GM12891 (cell line): ENCODE measurements at regions not wholly inside any gene's neighbourhood (a gene's known extent, or its start where the extent isn't known, plus 50 kb on each side); places are given as distances from the start of the nearest gene placed in this dataset.

ENCODE experiments used
- PAX5 ChIP-seq: IDR thresholded peaks from 2 replicates; pipeline ENCODE4 v1.6.1; 2011; ENCODE audit warnings: low read length, moderate library complexity, mild to moderate bottlenecking; ENCODE audit not compliant: insufficient read depth, severe bottlenecking
- POLR2A ChIP-seq: IDR thresholded peaks from 2 replicates; pipeline ENCODE4 v1.6.1; 2011; ENCODE audit warnings: low read depth, low read length, control low read depth
- POLR2AphosphoS5 ChIP-seq: IDR thresholded peaks from 2 replicates; pipeline ENCODE4 v1.6.1; 2011; ENCODE audit warnings: low read depth, low read length, control low read depth
- POU2F2 ChIP-seq: IDR thresholded peaks from 2 replicates; pipeline ENCODE4 v1.6.1; 2011; ENCODE audit warnings: low read depth, mild to moderate bottlenecking, control low read depth, low read length, moderate library complexity
- SPI1 ChIP-seq: IDR thresholded peaks from 2 replicates; pipeline ENCODE4 v1.6.1; 2011; ENCODE audit warnings: low read depth, low read length, control low read depth
- TAF1 ChIP-seq: IDR thresholded peaks from 2 replicates; pipeline ENCODE4 v1.6.1; 2011; ENCODE audit warnings: low read depth, low read length, control low read depth

DNA sequence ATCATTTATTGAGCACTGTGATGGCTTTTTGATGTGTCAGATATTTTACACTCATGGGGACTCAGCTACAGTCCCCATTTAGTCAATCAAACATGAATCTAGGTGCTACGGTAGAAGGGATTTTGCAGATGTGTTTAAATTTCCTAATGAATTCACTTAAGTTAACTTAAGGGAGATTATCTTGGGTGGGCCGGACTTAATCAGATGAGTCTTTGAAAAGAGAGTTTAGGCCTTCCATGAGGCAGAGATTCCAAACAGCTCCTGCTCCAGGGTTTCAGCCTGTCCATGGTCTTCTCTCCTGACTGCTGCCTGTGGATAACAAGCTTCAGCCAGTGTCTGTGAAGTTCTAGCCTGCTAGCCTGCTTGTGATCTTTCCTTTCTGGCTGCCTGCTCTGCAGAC is 202.4 kb downstream of the IDS start:
- no peak for TF ChIP-seq POLR2A
- no peak for TF ChIP-seq POLR2AphosphoS5
- no peak for TF ChIP-seq TAF1
- no peak for TF ChIP-seq SPI1
- TF ChIP-seq POU2F2, result no peak
- no peak for TF ChIP-seq PAX5
